ENCODE measurements at regions not wholly inside any gene's neighbourhood (a gene's known extent, or its start where the extent isn't known, plus 50 kb on each side); places are given as distances from the start of the nearest gene placed in this dataset.

- no peak overlapping the region for H3K4me3 ChIP-seq (ENCODE audit: low read depth, low read length)
- no peak for TF ChIP-seq CTCF (IDR thresholded peaks at IDR 0.05; ENCODE audit: low read depth, low read length)
- ChIA-PET POLR2A (no interaction called here), CTCF (no interaction called here)
- no peak for DNase-seq (ENCODE audit: low read depth, low spot score)
- no peaks in the 10 kb centered on the region for H3K27me3 ChIP-seq (ENCODE audit: control insufficient read depth, insufficient read depth, low read length)
- no peak overlapping the region for H3K27ac ChIP-seq (ENCODE audit: low read depth, low read length)
- no peaks in the 10 kb centered on the region for H3K9me3 ChIP-seq (ENCODE audit: control insufficient read depth, insufficient read depth, low read length)
These were observed 166.8 kb upstream of the FOXN2 start for GRCh38 chr2:48147719-48148118.

GRCh38 chr2:48148841-48149430 is 165.5 kb upstream of the FOXN2 start:
- Histone ChIP-seq H3K27me3 (ENCODE audit: control insufficient read depth, insufficient read depth, low read length) (no peaks in the 10 kb centered on the region), H3K27ac (ENCODE audit: low read depth, low read length) (no peak overlapping the region), H3K4me3 (ENCODE audit: low read depth, low read length) (no peak overlapping the region), H3K9me3 (ENCODE audit: control insufficient read depth, insufficient read depth, low read length) (no peaks in the 10 kb centered on the region)
- CTCF ChIA-PET: no interaction called here
- POLR2A ChIA-PET: no interaction called here
- DNase-seq (ENCODE audit: low read depth, low spot score): no peak
- no peak for TF ChIP-seq CTCF (IDR thresholded peaks at IDR 0.05; ENCODE audit: low read depth, low read length)

- H3K27ac ChIP-seq (ENCODE audit: low read depth, low read length): no peak overlapping the region
- ChIA-PET CTCF (no interaction called here), POLR2A (no interaction called here)
- TF ChIP-seq CTCF (IDR thresholded peaks at IDR 0.05; ENCODE audit: low read depth, low read length): no peak
- no peaks in the 10 kb centered on the region; the same call in 1 of the 2 replicates for H3K9me3 ChIP-seq (ENCODE audit: control insufficient read depth, insufficient read depth, low read length)
- DNase-seq (ENCODE audit: low read depth, low spot score): no peak
- no peaks in the 10 kb centered on the region for H3K27me3 ChIP-seq (ENCODE audit: control insufficient read depth, insufficient read depth, low read length)
- H3K4me3 ChIP-seq (ENCODE audit: low read depth, low read length): no peak overlapping the region
These were observed 157.3 kb upstream of the FOXN2 start for GRCh38 chr2:48157150-48157549.

- H3K9me3 ChIP-seq (ENCODE audit: control insufficient read depth, insufficient read depth, low read length): no peaks in the 10 kb centered on the region
- no peak overlapping the region for H3K27ac ChIP-seq (ENCODE audit: low read depth, low read length)
- no peaks in the 10 kb centered on the region for H3K27me3 ChIP-seq (ENCODE audit: control insufficient read depth, insufficient read depth, low read length)
- TF ChIP-seq CTCF (IDR thresholded peaks at IDR 0.05; ENCODE audit: low read depth, low read length): no peak
- ChIA-PET CTCF (no interaction called here), POLR2A (no interaction called here)
- DNase-seq (ENCODE audit: low read depth, low spot score): no peak
- no peak overlapping the region for H3K4me3 ChIP-seq (ENCODE audit: low read depth, low read length)
These were observed 152.9 kb upstream of the FOXN2 start for GRCh38 chr2:48161628-48162027.

GRCh38 chr2:48162742-48163141 is 151.7 kb upstream of the FOXN2 start:
- H3K27me3 ChIP-seq (ENCODE audit: control insufficient read depth, insufficient read depth, low read length): no peaks in the 10 kb centered on the region
- H3K9me3 ChIP-seq (ENCODE audit: control insufficient read depth, insufficient read depth, low read length): no peaks in the 10 kb centered on the region
- CTCF ChIA-PET: no interaction called here
- no peak for TF ChIP-seq CTCF (IDR thresholded peaks at IDR 0.05; ENCODE audit: low read depth, low read length)
- no peak for DNase-seq (ENCODE audit: low read depth, low spot score)
- POLR2A ChIA-PET: no interaction called here
- no peak overlapping the region for H3K27ac ChIP-seq (ENCODE audit: low read depth, low read length)
- no peak overlapping the region for H3K4me3 ChIP-seq (ENCODE audit: low read depth, low read length)
